ENCODE measurements at regions not wholly inside any gene's neighbourhood (a gene's known extent, or its start where the extent isn't known, plus 50 kb on each side); places are given as distances from the start of the nearest gene placed in this dataset.

DNA sequence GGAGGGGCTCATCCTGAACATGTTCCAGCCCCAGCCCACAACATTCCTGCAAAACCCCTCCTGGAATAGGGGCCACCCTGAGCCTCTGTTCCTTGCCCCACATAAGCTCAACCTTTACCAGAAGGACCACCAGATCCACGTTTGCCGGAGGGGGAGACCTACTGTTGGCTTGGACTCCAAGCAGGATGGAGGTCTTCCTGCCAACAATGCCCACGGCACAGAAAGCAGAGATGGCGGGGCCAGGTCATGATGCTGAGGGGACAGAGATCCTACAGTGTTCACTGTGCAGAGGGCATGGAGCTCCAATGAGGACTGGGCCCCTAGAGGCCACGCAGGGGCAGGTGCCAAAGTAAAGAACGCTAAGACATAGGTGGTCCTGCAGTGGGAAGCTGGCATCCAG, 98.5 kb upstream of the RAB6C start:
- H3K9me3 ChIP-seq (ENCODE audit: low read depth): no peaks in the 10 kb centered on the region
- H3K79me2 ChIP-seq: no peaks in the 10 kb centered on the region
- DNase-seq (ENCODE audit: low spot score): no peak
- H2AFZ ChIP-seq: no peak overlapping the region
- H3K4me3 ChIP-seq: no peak overlapping the region
- no peaks in the 10 kb centered on the region for H3K27me3 ChIP-seq
- 91% methylated on average over 6 of the region's 6 CpGs for WGBS (ENCODE audit: low lambda C conversion rate, missing lambda C conversion rate)
- no peak overlapping the region for H3K4me2 ChIP-seq
- TF ChIP-seq EZH2phosphoT487 (IDR thresholded peaks at IDR 0.05; ENCODE audit: low read depth, severe bottlenecking, unreplicated experiment) (no peak), EZH2 (IDR thresholded peaks at IDR 0.05; ENCODE audit: borderline replicate concordance) (no peak)
- TF ChIP-seq, protein P1, sequence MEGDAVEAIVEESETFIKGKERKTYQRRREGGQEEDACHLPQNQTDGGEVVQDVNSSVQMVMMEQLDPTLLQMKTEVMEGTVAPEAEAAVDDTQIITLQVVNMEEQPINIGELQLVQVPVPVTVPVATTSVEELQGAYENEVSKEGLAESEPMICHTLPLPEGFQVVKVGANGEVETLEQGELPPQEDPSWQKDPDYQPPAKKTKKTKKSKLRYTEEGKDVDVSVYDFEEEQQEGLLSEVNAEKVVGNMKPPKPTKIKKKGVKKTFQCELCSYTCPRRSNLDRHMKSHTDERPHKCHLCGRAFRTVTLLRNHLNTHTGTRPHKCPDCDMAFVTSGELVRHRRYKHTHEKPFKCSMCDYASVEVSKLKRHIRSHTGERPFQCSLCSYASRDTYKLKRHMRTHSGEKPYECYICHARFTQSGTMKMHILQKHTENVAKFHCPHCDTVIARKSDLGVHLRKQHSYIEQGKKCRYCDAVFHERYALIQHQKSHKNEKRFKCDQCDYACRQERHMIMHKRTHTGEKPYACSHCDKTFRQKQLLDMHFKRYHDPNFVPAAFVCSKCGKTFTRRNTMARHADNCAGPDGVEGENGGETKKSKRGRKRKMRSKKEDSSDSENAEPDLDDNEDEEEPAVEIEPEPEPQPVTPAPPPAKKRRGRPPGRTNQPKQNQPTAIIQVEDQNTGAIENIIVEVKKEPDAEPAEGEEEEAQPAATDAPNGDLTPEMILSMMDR (IDR thresholded peaks at IDR 0.05; ENCODE audit: poor library complexity): no peak
- no peaks in the 10 kb centered on the region for H4K20me1 ChIP-seq (ENCODE audit: insufficient read depth, poor library complexity, severe bottlenecking)
- no peaks in the 10 kb centered on the region for H3K9me2 ChIP-seq (replicated peaks; ENCODE audit: insufficient read depth)
- peaks cover 7% of the 10 kb centered on the region for H3K4me1 ChIP-seq (ENCODE audit: insufficient read depth)
- H3K27ac ChIP-seq: no peak overlapping the region
- no peaks in the 10 kb centered on the region for H3K36me3 ChIP-seq (replicated peaks; ENCODE audit: insufficient read depth, low read depth)

DNA sequence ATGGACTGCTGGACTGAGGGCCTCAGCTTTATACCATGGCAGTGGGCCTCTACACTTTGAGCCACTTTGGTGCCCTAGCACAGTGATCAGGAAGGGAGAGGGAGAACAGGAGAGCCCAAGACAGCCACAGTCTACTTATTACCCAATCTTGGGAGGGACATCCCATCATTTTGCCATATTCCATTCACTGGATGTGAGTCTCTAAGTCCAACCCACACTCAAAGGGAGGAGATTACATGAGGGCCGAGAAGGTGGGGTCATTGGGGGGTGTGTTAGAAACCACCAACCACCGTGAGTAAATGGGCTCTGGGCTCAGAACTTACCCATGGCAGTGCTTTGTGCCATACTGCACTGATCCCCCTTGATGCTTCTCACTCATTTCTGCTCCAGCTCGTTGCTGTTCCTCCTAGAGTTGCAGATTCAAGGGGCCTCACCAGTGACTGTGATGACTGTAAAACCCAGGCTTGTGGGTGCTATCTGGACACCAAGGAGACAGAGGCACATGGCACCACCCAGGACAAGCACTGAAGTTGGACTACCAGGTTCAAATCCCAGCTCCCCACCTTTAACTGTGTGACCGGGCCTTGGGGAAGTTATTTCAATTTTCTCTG, 97.6 kb upstream of the RAB6C start:
- no peak for DNase-seq (ENCODE audit: low spot score)
- Histone ChIP-seq H3K4me3 (no peak overlapping the region), H3K4me1 (ENCODE audit: insufficient read depth) (peaks cover under 1% of the 10 kb centered on the region), H2AFZ (no peak overlapping the region), H3K36me3 (replicated peaks; ENCODE audit: insufficient read depth, low read depth) (no peaks in the 10 kb centered on the region), H3K4me2 (no peak overlapping the region), H3K9me3 (ENCODE audit: low read depth) (no peaks in the 10 kb centered on the region), H3K27me3 (no peaks in the 10 kb centered on the region), H4K20me1 (ENCODE audit: insufficient read depth, poor library complexity, severe bottlenecking) (no peaks in the 10 kb centered on the region), H3K27ac (no peak overlapping the region), H3K9me2 (replicated peaks; ENCODE audit: insufficient read depth) (no peaks in the 10 kb centered on the region), H3K79me2 (no peaks in the 10 kb centered on the region)
- TF ChIP-seq EZH2phosphoT487 (IDR thresholded peaks at IDR 0.05; ENCODE audit: low read depth, severe bottlenecking, unreplicated experiment) (no peak), EZH2 (IDR thresholded peaks at IDR 0.05; ENCODE audit: borderline replicate concordance) (no peak)
- TF ChIP-seq, protein P1 (IDR thresholded peaks at IDR 0.05; ENCODE audit: poor library complexity): no peak
- WGBS (ENCODE audit: low lambda C conversion rate, missing lambda C conversion rate): 84% methylated on average over 4 of the region's 4 CpGs

DNA sequence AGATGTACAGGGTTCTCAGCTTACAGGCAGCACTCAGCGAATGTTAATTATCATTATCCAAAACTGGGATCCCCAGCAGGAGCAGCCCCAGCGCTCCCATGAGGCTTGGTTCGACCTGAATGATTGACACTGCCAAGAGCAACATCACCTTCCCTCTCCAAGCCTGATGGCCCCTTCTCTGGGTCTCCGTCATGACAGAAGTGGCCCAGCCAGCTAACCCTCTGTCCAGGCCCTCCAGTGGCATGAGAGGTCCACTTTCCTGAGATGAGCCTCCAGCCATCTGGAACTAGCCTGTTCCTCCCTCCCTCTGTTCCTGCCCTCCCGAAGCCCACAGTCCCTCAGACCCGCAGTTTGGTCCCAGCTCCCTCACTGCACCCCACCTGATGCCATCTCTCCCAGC, 97.0 kb upstream of the RAB6C start:
- no peak for DNase-seq (ENCODE audit: low spot score)
- H3K27me3 ChIP-seq: no peaks in the 10 kb centered on the region
- no peaks in the 10 kb centered on the region for H3K4me1 ChIP-seq (ENCODE audit: insufficient read depth)
- H3K79me2 ChIP-seq: no peaks in the 10 kb centered on the region
- H4K20me1 ChIP-seq (ENCODE audit: insufficient read depth, poor library complexity, severe bottlenecking): no peaks in the 10 kb centered on the region
- TF ChIP-seq, protein P1 (IDR thresholded peaks at IDR 0.05; ENCODE audit: poor library complexity): no peak
- TF ChIP-seq EZH2 (IDR thresholded peaks at IDR 0.05; ENCODE audit: borderline replicate concordance) (no peak), EZH2phosphoT487 (IDR thresholded peaks at IDR 0.05; ENCODE audit: low read depth, severe bottlenecking, unreplicated experiment) (no peak)
- no peak overlapping the region for H2AFZ ChIP-seq
- no peak overlapping the region for H3K4me3 ChIP-seq
- no peaks in the 10 kb centered on the region for H3K36me3 ChIP-seq (replicated peaks; ENCODE audit: insufficient read depth, low read depth)
- no peak overlapping the region for H3K27ac ChIP-seq
- H3K9me2 ChIP-seq (replicated peaks; ENCODE audit: insufficient read depth): no peaks in the 10 kb centered on the region
- H3K9me3 ChIP-seq (ENCODE audit: low read depth): no peaks in the 10 kb centered on the region
- 95% methylated on average over 6 of the region's 6 CpGs for WGBS (ENCODE audit: low lambda C conversion rate, missing lambda C conversion rate)
- H3K4me2 ChIP-seq: no peak overlapping the region
